GM12892 (cell line): ENCODE measurements at regions not wholly inside any gene's neighbourhood (a gene's known extent, or its start where the extent isn't known, plus 50 kb on each side); places are given as distances from the start of the nearest gene placed in this dataset.

Experiments
- POLR2A ChIP-seq: IDR thresholded peaks from 2 replicates; pipeline ENCODE4 v1.6.1; 2011; ENCODE audit warnings: low read depth, low read length, control low read depth
- POLR2AphosphoS5 ChIP-seq: IDR thresholded peaks from 2 replicates; pipeline ENCODE4 v1.6.1; 2011; ENCODE audit warnings: low read depth, low read length, control low read depth
- TAF1 ChIP-seq: IDR thresholded peaks from 2 replicates; pipeline ENCODE4 v1.6.1; 2011; ENCODE audit warnings: low read depth, mild to moderate bottlenecking, control low read depth, low read length, borderline replicate concordance

DNA sequence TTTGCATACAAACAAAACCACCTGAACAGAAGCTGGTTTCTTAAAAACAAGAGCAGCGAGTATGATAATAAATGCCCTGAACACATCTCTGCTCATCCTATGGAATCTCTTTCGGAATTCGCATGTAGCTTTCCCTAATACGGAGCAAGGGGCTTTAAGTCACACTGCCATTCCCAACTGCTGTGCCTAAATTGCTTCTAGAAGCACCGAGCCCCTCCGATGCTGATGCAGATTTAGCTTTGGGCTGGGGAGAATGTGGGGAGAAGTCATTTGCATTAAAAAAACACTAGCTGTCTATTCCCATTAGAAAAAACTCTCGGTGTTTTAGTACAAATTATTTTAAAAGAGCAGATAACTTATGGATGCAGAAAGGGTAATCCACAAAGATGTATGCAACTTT lies 76.9 kb downstream of the CD83 start:
- TF ChIP-seq POLR2AphosphoS5 = no peak
- TF ChIP-seq TAF1 = no peak
- no peak for TF ChIP-seq POLR2A
